Kidney glomerular epithelial cell (primary cell): ENCODE measurements at regions not wholly inside any gene's neighbourhood (a gene's known extent, or its start where the extent isn't known, plus 50 kb on each side); places are given as distances from the start of the nearest gene placed in this dataset.
A peak's percentile ranks its signal among the peaks of the same experiment; 100 is the strongest.
"Not testable (repeated sequence)": the region's sequence is repeated elsewhere in the genome, so short reads cannot be mapped to it uniquely, and the experiment has no call there.

Experiments
- DNase-seq: peaks from one replicate; lab custom pipeline; 2025; lab: John Stamatoyannopoulos, UW

DNA sequence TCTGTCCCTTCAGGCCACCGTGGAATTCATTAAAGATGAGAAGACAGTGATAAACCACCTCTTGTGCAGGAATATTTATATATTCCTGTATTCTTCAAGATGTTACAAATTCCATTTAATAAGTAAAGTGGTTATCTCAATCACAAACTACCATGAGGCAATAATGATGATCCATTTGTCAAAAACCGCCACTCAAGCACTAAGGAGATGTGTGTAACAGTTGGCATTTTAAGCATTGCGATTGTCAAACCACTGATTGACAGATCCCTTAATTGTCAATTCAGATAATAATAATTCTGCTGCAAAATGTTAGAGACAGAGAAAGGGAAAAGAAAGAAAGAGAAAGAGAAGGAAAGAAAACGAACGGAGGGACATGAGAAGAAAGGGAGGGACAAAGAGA, 476.1 kb upstream of the RBFOX1 start:
- DNase-seq, result no peak

DNA sequence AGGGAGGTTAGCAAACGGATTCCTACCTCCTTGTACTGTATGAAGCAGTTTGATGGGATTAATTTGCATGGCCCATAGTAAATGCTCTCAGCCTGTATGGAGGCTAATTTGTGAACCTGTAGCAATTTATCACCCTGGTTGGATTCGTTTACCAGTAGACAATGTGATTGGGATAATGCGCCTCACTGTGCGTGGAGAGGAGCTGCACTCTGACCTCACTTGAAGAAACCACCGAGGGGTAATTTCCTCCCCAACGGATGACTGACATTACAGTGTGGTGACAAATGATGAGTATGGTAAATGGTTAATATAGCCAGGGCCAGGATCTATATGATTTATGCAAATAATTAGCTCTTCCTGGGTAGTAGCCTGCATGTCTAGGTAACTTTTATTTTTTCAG, 479.1 kb upstream of the RBFOX1 start:
- DNase-seq, result no peak

DNA sequence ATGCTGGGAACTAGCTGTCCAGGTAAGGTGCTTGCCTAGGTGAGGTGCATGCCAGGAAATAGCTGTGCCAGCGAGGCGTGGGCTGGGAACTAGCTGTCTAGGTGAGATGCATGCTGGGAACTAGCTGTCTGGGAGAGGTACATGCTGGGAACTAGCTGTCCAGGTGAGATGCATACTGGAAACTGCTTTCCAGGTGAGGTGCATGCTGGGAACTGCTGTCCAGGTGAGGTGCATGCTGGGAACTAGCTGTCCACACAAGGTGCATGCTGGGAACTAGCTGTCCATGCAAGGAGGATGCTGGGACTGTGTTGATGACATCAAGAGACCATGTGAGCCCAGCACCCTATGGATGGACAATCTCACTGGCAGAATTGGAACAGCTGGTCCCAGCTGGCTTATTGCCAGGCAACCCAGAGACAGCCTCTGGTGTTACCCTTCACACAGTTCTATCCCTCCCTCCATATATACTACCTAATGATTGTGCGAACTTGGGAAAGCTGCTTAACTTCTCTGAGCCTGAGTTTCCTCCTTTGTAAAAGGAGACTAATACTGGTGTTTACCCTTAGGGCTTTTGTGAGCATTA, 479.9 kb upstream of the RBFOX1 start:
- DNase-seq, result no peak

DNA sequence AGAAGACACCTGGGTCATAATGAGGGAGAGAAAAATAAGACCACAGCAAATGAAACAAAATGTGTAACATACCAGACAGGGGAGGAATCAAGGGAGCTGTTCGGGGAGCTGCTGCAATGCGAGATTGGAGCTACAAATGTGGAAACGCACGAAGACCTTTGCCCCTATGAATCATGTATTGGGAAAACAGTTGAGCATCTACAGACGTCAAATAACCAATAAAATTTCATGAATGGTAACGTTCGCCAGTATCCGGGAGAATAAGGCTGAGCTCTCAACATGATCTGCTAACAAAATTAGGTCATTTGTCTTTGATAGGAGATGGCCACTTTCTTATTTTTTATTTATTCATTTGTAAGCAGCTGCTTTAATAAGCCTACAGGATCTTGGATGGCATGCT, 486.2 kb upstream of the RBFOX1 start:
- DNase-seq, result no peak

DNA sequence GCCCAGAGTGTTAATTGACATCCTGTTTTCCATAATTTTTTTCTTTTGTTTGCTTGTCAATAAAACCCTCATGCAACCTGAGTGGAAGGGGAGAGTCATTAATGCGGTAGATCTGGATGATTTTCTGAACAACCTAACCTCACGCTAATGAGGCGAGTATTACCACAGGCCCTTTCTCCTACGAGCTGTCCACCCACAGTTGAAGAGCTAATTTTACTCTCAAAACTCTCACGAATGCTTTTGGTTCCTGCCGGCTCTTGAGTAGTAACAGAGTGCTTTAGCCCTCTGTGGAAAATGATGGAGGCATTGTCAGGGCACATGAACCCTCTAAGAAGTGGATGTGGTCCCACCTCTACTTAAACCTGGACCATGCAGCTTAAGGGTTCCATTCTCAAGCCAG, 491.3 kb upstream of the RBFOX1 start:
- no peak for DNase-seq

DNA sequence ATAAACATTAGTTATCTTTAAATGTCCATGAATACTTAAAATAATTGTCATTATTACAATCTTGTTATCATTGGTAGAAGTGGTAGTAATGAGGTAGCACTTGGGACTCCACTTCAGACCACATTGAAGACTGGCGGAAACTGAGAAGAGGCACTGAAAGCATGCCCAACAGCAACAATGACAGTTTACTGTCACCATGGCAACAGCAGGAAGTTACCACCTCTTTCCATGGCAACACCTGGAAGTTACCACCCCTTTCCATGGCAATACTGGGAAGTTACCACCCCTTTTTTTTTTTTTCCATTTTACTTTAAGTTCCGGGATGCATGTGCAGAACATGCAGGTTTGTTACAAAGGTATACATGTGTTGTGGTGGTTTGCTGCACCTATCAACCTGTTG, 494.9 kb upstream of the RBFOX1 start:
- DNase-seq, result no peak

DNA sequence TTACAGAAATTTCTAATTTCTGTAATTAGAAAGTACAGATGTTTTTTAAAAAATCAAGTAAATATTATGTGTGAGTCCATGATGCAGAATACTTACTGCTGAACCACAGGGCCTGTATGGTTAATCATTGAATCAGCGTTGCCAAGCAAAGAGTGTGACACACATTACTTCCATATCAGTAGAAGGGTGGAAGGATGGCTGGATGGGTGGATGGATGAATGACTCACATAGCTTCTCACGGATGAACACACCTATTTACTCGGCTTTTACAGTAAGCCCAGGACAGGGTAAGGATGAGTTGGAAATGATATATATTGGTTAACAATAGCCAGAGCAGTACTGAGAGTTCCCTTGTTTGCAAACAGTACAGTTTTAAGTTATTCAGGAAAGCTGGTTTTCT, 495.9 kb upstream of the RBFOX1 start:
- DNase-seq, result peak; percentile 98

DNA sequence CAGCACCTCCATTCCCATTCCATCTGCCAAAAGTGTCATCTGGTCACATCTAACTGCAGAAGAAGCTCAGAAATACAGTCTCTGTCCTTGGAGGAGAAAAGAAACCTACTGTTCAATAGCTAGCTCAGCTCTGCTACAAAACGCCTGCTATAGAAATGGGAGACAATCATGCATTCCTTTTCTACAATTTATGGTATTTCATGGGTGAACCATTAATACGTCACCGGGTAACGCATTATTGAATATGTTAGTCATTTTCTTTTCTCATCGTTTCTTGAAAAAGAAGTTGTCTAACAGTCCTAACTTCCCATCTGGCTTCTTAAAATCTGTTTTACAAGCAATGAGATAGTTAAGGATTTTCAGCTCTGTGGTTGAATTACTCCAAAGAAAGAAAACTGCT, 496.7 kb upstream of the RBFOX1 start:
- peak; percentile 63 for DNase-seq

DNA sequence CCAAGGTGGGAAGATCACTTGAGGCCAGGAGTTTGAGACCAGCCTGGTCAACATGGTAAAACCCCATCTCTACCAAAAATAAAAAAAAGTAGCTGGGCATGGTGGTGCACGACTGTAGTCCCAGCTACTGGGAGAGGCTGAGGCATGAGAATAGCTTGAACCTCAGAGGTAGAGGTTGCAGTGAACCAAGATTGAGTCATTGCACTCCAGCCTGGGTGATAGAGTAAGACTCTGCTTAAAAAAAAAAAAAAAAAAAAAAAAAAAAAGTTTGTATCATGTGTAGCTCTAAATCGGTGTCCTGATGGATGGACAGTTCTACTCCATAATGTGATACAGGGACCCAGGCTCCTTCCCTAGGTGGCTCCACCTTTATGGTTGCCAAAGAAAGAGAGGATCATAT, 497.1 kb upstream of the RBFOX1 start:
- no peak for DNase-seq

DNA sequence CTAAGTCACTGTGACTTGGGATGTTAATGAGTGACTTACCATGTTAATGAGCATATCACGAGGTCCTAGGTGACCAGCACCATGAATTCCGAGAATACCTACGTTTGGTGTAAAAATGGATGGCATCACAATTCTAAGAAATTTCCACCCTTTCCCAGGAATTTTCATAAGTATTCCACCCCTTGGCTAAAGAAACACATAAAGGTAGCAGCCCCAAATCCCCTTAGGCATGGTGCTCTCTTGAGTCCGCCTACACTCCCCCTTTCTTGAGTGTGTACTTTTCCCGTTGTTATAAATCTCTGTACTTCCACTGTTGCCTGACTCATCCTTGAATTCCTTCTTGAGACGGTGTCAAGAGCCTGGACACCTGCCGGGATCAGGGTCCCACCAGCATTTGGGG, 504.0 kb upstream of the RBFOX1 start:
- no peak for DNase-seq

DNA sequence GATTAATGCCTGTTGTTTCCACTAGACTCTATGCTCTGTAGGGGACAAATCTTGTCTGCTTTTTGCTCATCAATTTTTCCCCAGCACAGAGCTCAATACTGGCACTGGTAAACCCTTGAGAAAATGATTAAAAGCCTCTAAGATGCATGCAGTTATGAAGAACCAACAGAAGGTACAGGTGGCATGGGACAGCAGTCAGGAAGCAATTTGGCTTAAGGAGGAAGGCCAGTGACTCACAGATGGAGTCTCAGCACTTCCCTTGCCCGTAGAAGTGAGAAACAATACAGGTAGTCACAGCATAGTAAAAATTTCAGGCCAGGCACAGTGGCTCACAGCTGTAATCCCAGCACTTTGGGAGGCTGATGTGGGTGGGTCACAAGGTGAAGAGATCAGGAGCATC, 504.7 kb upstream of the RBFOX1 start:
- DNase-seq, result no peak

DNA sequence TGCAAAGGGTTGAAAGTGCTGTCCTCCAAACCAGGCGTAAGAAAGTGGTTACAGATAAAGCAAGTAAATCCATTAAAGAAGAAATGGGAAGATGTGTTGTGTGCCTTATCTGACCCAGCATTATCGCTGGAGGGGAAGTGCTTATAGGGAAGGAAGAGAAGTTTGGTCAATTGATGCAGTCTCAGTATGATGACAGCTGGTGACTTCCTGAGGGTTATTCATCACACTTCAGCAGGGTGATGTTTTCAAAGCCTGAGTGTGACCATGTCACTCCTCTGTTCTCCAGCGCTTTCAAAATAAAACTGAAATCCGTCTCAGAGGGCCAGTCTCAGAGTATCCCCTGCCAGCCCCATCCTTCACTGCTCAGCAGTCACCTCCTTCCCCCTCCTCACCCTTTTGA, 505.4 kb upstream of the RBFOX1 start:
- no peak for DNase-seq

DNA sequence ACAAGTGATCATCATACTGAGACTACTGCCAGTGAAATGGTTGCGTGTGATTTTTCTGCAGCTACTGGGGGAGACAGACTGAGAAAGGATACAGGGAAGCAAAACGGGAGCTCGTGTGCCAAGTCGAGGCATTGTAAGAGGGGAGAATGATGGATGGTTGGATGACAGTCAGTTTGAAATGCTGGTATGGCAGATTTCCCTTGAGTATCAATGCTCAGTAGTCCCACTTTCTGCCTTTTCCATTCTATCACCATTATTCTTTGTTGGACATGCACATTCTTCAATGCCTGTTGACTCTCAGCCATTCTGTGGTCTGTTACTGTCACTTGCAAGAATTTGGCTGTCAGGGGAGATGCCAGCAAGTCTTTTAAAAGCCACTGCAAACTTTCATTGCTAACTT, 510.6 kb upstream of the RBFOX1 start:
- no peak for DNase-seq

DNA sequence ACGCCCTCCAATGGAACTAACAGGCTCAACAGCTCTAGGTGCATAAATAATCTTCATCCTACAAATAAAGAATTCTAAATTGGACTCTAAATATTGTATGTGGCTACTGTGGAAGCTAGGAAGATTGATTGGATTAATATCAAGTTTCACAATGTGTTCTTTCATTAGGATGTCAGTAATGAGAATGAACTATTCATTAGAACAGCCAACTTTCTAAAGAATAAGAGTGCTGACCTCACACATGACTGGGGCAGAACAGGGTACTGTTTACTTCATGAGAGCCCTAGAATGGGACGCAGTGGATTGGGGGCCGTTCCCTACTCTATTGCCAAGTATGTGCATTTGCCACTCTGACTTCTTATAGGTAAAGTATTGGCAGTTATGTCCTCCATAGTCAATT, 528.2 kb upstream of the RBFOX1 start:
- no peak for DNase-seq

DNA sequence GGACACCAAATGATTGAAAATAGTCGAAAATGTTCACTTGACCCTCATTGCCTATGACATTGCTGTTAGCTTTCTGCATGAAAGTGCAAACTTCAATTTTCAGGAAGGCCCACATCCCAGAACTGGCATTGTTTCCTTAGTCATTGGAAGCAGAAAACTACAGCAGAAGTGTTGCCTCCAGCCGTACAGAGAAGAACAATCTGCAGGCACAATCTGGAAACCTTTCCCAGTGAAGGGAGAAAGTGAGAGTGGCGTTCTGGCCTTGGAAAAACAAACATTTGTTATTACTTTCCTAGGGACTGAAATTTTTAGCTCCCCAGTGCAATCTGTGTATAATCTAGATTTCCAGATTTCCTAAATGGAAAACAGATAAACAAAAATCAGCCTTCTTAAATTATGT, 529.5 kb upstream of the RBFOX1 start:
- DNase-seq, result no peak

DNA sequence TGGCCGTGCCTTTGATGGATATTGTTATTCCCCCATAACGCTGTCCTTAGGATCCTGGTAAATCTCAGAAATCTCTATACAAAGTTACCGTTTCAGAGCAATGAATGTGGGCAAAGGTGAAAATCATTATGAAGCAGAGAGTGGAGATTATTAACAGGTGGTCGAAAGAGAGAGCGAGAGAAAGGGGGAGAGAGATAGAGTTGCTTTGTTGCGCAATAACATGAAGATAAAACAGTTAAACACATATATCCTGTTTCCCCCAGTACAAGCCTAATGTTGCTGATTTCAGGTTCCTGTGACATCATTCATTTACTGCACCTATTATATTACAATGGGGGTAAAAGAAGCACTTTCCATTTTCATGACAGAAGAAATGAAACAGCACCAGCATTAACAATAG, 535.4 kb upstream of the RBFOX1 start:
- no peak for DNase-seq

DNA sequence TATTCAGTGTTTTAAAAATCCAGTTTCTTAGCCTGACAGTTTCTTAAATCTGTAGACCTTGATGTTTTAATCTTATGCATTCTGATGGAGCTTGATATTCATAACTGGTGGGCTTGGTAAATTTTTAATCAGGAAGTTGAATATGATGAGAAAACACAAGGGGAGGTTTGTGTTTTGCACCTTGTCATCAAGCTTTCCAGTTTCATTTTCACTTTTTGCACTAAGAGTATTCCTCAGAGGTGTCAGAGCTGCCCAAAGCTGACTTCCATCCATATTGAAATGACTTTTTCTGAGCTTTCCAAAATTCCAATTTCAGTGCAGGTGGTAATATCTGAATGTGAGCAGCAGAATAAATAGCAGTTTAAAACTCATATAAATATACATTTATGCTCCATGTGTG, 555.0 kb upstream of the RBFOX1 start:
- peak; percentile 4 for DNase-seq

DNA sequence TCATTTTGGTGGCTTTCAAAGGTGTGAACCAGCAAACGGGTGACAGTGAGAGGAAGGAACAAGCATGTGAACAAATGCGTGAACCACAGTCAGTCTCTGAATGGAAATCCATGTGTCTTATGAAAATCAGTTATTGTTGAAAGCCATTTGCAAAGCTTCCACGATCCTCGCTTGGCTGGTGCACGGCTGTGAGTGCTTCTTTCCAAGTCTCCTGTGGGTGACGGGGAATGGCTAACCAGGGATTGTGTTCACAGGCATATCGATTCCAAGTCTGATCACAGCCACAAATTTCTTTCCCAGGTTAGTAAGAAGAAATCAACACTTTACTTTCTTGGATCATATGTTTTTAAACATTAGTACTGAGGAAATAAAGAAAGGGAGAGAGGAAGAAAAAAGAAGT, 556.9 kb upstream of the RBFOX1 start:
- no peak for DNase-seq

DNA sequence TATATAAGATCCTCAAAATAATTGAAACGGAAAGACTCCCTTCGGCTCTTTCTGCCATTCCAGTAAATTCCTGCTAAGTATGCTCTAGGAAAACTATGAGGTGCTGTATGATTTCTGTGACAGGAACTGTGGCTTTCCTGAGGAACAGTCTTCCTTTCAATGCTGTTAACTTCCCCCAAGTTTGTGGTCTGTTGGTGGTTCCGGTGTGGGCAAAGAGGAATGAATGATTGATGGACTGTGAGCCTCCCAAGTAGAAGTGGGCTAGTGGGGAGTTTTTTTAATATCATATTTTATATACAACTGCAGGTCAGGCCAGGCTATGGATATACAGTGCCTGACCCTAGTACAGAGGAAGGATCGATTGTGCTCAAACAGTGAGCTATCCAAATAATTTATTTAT, 560.7 kb upstream of the RBFOX1 start:
- no peak for DNase-seq

DNA sequence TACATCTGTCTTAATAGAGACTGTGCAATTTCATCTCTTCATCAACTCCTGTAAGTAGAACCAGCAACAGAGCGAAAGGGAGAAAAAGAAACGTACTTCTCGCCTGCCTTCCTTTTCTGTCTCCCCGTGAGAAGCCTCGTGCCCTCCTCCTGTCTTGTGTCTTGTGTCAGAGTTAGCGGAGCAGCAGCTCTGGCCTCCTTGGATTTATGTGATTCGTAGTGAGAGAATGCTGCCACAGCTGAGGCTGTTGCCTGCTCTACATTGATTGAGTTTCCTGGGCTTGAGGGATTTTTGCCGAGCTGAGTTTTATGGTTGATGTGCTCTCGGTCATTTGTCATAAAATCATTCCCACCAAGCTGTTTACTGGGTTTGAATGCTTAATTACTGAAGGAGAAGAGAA, 579.1 kb upstream of the RBFOX1 start:
- no peak for DNase-seq

DNA sequence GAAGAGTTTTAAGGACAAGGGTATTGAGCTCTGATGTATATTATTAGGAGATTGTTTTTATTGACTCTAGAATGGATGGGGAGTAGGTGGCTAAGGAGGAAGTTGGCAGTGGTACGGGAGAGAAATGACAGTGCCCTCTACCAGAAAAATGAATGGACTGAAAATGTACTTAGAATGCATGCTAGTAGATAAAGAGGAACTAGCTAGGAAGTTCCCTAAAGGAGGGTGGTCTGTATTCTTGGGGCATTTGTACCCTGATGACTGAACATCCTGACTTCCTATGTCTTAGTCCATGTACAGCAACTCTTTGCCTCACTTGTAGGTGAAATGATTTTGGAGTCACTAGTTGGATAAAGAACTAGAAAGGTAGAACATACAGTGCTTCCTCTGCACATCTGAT, 581.5 kb upstream of the RBFOX1 start:
- no peak for DNase-seq

DNA sequence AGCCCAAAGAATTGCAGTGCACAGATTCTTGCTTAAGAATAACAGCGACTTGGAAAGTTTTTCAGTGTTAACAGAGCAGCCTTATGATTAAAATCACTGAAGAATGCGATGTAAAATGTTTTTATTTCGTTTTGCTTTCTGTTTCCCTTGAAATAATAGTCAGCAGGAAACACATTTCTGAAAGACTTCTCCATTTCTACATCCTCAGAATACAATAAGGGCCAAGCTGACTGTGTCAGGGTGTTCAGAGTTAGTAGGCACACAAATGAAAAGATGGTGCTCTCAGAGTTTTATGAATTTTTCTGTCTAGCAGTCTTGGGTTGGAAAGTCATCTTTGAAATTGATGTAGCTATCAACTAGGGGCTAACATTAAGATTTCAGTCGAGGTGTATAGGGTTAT, 582.9 kb upstream of the RBFOX1 start:
- DNase-seq, result no peak

DNA sequence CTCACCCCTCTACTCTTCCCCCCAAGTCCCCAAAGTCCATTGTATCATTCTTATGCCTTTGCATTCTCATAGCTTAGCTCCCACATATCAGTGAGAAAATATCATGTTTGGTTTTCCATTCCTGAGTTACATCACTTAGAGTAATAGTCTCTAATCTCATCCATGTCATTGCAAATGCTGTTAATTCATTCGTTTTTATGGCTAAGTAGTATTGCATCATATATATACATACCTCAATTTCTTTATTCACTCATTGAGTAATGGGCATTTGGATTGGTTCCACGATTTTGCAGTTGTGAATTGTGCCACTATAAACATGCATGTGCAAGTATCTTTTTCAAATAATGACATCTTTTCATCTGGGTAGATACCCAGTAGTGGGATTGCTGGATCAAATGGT, 596.3 kb upstream of the RBFOX1 start:
- not testable (repeated sequence) for DNase-seq

DNA sequence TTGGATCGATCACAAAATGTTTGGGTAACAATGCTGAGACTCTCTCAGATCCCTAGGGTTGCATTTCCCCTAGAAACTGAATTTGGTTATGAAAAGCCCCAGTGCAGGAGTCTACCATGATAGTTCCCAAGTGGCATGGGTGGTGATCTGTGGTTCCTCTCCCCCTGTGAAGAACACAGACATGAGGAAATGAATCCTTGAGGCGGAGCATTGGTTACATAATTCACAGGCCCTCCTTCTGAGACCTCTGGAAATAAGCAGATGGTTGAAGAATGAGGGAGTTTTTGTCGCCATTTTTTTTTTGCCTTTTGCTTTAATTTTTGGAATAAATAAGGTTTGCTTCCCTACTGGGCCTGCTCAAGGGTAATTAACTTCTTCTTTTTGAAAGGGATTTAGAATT, 597.0 kb upstream of the RBFOX1 start:
- DNase-seq, result no peak

DNA sequence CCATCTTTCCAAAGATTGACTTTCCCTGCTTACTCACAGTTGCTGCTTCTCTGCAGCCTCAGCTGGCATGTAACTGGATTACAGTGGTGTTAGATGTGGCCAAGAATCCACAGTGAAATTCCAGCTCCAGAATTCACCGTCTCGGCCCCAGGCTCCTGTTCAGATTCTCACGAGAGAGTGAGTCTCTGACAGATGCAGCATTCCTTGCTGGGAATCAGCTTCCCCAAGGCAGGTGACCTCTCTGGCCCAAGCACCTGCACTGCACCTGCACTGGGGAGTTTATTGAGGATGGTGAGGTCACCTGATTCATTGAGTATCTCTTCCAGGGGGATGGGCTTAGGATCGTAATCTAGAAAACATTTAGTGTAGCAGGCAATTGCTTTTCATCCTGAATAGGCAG, 600.5 kb upstream of the RBFOX1 start:
- DNase-seq, result no peak
